ENCODE measurements at regions not wholly inside any gene's neighbourhood (a gene's known extent, or its start where the extent isn't known, plus 50 kb on each side); places are given as distances from the start of the nearest gene placed in this dataset.

GRCh38 chr2:106028192-106028591 is 165.9 kb downstream of the UXS1 start:
- Histone ChIP-seq H3K27ac (no peak overlapping the region), H3K9me3 (no peaks in the 10 kb centered on the region), H3K36me3 (no peaks in the 10 kb centered on the region), H3K4me1 (peaks cover 2 to 20% (median 11%) of the 10 kb centered on the region in 4 donors), H3K27me3 (no peaks in the 10 kb centered on the region), H3K4me3 (no peak overlapping the region)
- no peak for ATAC-seq
- TF ChIP-seq POLR2A (IDR thresholded peaks at IDR 0.05), result no peak
- TF ChIP-seq CTCF (IDR thresholded peaks at IDR 0.05), result no peak
- no peak for DNase-seq
- intact Hi-C loops (cut with DNase I), result no loop called here
- 66% methylated on average over 4 of the region's 4 CpGs for whole genome bisulfite sequencing (ENCODE audit: insufficient coverage, low coverage, low lambda C conversion rate, missing lambda C conversion rate)

DNA sequence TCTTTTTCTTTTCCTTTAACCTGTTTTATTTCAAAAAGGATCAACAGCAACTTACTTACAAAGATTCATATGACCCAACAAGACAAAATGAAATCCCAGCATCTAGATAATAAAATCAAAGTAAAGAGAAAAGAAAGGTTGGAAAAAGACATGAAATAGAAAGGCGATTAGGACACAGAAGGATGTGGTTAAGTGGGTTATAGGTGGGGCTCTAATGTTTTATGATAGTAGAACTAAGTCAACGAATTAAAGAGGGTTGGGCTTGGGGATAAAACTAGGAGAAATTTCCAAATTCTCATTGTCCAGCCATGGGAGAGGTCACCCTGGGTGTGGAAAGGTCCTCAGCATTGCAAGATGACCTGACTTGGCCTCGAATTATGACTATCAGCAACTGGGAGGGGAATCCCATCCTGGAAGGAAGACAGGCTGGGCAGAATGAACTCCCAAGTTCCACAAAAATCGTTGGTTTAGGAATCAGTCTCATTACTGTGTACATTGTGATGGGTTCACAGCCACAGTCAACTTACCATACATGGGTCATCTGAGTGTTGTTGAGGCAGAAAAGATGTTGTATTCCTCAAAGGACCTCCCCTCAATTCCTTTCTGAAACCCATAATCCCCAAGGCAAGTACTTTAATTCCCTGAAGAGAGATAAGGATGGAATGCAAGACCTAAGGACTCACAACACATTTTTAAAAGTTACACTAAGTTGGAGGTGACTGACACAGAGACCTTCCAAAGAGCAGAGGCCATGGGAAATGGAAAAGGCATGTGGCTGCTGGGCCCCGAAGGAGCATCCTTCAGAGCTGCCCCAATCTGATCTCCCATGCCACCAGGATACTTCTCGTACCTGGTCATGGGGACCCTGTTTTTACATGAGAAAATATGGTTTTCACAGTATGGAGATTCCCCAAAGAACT is 167.6 kb downstream of the UXS1 start:
- Histone ChIP-seq H3K4me3 (no peak overlapping the region), H3K4me1 (peaks cover 2 to 14% (median 7%) of the 10 kb centered on the region in 4 donors), H3K36me3 (no peaks in the 10 kb centered on the region), H3K9me3 (no peaks in the 10 kb centered on the region), H3K27ac (no peak overlapping the region), H3K27me3 (no peaks in the 10 kb centered on the region)
- WGBS (ENCODE audit: insufficient coverage, low coverage, low lambda C conversion rate, missing lambda C conversion rate), result 60% methylated on average over 4 of the region's 6 CpGs
- ATAC-seq, result no peak
- no peak for DNase-seq
- intact Hi-C loops (cut with DNase I), result no loop called here
- TF ChIP-seq POLR2A (IDR thresholded peaks at IDR 0.05) (no peak), CTCF (IDR thresholded peaks at IDR 0.05) (no peak)

GRCh38 chr2:106025796-106026195 is 168.3 kb downstream of the UXS1 start:
- intact Hi-C loops (cut with DNase I), result no loop called here
- Histone ChIP-seq H3K27ac (no peak overlapping the region), H3K36me3 (no peaks in the 10 kb centered on the region), H3K4me3 (no peak overlapping the region), H3K4me1 (peaks cover 2 to 9% (median 4%) of the 10 kb centered on the region in 4 donors), H3K27me3 (no peaks in the 10 kb centered on the region), H3K9me3 (no peaks in the 10 kb centered on the region)
- WGBS (ENCODE audit: insufficient coverage, low coverage, low lambda C conversion rate, missing lambda C conversion rate), result 47% methylated on average over 3 of the region's 5 CpGs
- ATAC-seq, result no peak
- TF ChIP-seq POLR2A (IDR thresholded peaks at IDR 0.05), result no peak
- no peak for TF ChIP-seq CTCF (IDR thresholded peaks at IDR 0.05)
- no peak for DNase-seq

- WGBS (ENCODE audit: insufficient coverage, low coverage, low lambda C conversion rate, missing lambda C conversion rate), result 89% methylated on average over 3 of the region's 3 CpGs
- H3K27me3 ChIP-seq, result no peaks in the 10 kb centered on the region
- TF ChIP-seq POLR2A (IDR thresholded peaks at IDR 0.05) (no peak), CTCF (IDR thresholded peaks at IDR 0.05) (no peak)
- intact Hi-C loops (cut with DNase I), result no loop called here
- H3K27ac ChIP-seq, result no peak overlapping the region
- no peaks in the 10 kb centered on the region for H3K36me3 ChIP-seq
- DNase-seq, result no peak
- no peaks in the 10 kb centered on the region for H3K9me3 ChIP-seq
- H3K4me1 ChIP-seq, result no peaks in the 10 kb centered on the region
- no peak overlapping the region for H3K4me3 ChIP-seq
- ATAC-seq, result no peak
These were observed 172.5 kb downstream of the UXS1 start for GRCh38 chr2:106021662-106022028.
